ENCODE measurements at regions not wholly inside any gene's neighbourhood (a gene's known extent, or its start where the extent isn't known, plus 50 kb on each side); places are given as distances from the start of the nearest gene placed in this dataset.

- no peak for TF ChIP-seq POLR2AphosphoS5 (IDR thresholded peaks at IDR 0.05; ENCODE audit: low read depth, low read length)
- TF ChIP-seq TAF1 (IDR thresholded peaks at IDR 0.05; ENCODE audit: borderline replicate concordance, insufficient read depth, low read length): no peak
- TF ChIP-seq, protein P1, sequence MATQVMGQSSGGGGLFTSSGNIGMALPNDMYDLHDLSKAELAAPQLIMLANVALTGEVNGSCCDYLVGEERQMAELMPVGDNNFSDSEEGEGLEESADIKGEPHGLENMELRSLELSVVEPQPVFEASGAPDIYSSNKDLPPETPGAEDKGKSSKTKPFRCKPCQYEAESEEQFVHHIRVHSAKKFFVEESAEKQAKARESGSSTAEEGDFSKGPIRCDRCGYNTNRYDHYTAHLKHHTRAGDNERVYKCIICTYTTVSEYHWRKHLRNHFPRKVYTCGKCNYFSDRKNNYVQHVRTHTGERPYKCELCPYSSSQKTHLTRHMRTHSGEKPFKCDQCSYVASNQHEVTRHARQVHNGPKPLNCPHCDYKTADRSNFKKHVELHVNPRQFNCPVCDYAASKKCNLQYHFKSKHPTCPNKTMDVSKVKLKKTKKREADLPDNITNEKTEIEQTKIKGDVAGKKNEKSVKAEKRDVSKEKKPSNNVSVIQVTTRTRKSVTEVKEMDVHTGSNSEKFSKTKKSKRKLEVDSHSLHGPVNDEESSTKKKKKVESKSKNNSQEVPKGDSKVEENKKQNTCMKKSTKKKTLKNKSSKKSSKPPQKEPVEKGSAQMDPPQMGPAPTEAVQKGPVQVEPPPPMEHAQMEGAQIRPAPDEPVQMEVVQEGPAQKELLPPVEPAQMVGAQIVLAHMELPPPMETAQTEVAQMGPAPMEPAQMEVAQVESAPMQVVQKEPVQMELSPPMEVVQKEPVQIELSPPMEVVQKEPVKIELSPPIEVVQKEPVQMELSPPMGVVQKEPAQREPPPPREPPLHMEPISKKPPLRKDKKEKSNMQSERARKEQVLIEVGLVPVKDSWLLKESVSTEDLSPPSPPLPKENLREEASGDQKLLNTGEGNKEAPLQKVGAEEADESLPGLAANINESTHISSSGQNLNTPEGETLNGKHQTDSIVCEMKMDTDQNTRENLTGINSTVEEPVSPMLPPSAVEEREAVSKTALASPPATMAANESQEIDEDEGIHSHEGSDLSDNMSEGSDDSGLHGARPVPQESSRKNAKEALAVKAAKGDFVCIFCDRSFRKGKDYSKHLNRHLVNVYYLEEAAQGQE (IDR thresholded peaks at IDR 0.05; ENCODE audit: insufficient read depth in 1 of 2, low read depth in 2 of 2, low read length in 2 of 2): no peak
- no peak for TF ChIP-seq SIN3A (IDR thresholded peaks at IDR 0.05; ENCODE audit: borderline replicate concordance, insufficient read depth, low read length)
These were observed 622.8 kb upstream of the EPHA7 start for GRCh38 chr6:94041945-94042709.

Measured in PFSK-1 (cell line).